ENCODE measurements at regions not wholly inside any gene's neighbourhood (a gene's known extent, or its start where the extent isn't known, plus 50 kb on each side); places are given as distances from the start of the nearest gene placed in this dataset.
"Not testable (repeated sequence)": the region's sequence is repeated elsewhere in the genome, so short reads cannot be mapped to it uniquely, and the experiment has no call there.

DNA sequence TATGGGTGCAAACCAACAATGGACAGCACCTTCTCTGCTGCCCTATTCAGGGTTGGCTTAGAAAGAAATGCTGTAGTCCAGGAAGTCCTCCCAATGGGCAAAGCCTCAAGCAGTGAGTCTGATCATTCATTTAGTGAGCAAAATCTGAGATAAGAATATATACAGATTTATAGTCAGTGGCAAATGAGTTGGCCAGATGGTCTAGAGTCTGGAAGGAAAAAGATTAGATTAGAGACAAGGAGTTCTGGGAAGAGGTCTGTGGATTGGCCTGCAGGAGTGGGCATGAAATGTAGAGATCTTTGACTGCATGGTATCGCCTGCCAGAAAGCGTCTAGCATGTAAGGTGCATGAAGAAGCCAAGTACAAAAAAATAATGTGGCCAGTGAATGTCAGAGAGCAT lies 201.9 kb upstream of the PTER start:
- Histone ChIP-seq H3K36me3 (replicated peaks; ENCODE audit: low read depth, low read length) (no peaks in the 10 kb centered on the region), H3K9me3 (ENCODE audit: insufficient read depth, low read length) (no peaks in the 10 kb centered on the region), H3K4me3 (ENCODE audit: low read length) (no peak overlapping the region), H3K4me2 (ENCODE audit: low read length) (no peak overlapping the region), H3K9ac (ENCODE audit: low read length) (no peak overlapping the region), H3K4me1 (ENCODE audit: low read length) (no peaks in the 10 kb centered on the region), H3K79me2 (ENCODE audit: low read length) (no peaks in the 10 kb centered on the region), H4K20me1 (ENCODE audit: insufficient read depth, low read length) (no peaks in the 10 kb centered on the region), H3K27ac (ENCODE audit: low read length) (no peak overlapping the region), H2AFZ (ENCODE audit: low read depth, low read length) (no peak overlapping the region), H3K27me3 (ENCODE audit: low read depth, low read length) (no peaks in the 10 kb centered on the region)
- TF ChIP-seq CTCF (IDR thresholded peaks at IDR 0.05; ENCODE audit: low read depth, low read length): no peak
- TF ChIP-seq EZH2phosphoT487 (IDR thresholded peaks at IDR 0.05; ENCODE audit: low read depth): no peak

- Histone ChIP-seq H3K27ac (ENCODE audit: low read length) (no peak overlapping the region), H3K27me3 (ENCODE audit: low read depth, low read length) (no peaks in the 10 kb centered on the region), H3K36me3 (replicated peaks; ENCODE audit: low read depth, low read length) (no peaks in the 10 kb centered on the region), H3K4me2 (ENCODE audit: low read length) (no peak overlapping the region), H3K4me1 (ENCODE audit: low read length) (no peaks in the 10 kb centered on the region), H2AFZ (ENCODE audit: low read depth, low read length) (no peak overlapping the region), H3K9me3 (ENCODE audit: insufficient read depth, low read length) (no peaks in the 10 kb centered on the region), H3K4me3 (ENCODE audit: low read length) (no peak overlapping the region), H3K79me2 (ENCODE audit: low read length) (no peaks in the 10 kb centered on the region), H3K9ac (ENCODE audit: low read length) (no peak overlapping the region), H4K20me1 (ENCODE audit: insufficient read depth, low read length) (no peaks in the 10 kb centered on the region)
- TF ChIP-seq CTCF (IDR thresholded peaks at IDR 0.05; ENCODE audit: low read depth, low read length): no peak
- TF ChIP-seq EZH2phosphoT487 (IDR thresholded peaks at IDR 0.05; ENCODE audit: low read depth): no peak
Measured at GRCh38 chr10:16242446-16242845, 194.4 kb upstream of the PTER start.

DNA sequence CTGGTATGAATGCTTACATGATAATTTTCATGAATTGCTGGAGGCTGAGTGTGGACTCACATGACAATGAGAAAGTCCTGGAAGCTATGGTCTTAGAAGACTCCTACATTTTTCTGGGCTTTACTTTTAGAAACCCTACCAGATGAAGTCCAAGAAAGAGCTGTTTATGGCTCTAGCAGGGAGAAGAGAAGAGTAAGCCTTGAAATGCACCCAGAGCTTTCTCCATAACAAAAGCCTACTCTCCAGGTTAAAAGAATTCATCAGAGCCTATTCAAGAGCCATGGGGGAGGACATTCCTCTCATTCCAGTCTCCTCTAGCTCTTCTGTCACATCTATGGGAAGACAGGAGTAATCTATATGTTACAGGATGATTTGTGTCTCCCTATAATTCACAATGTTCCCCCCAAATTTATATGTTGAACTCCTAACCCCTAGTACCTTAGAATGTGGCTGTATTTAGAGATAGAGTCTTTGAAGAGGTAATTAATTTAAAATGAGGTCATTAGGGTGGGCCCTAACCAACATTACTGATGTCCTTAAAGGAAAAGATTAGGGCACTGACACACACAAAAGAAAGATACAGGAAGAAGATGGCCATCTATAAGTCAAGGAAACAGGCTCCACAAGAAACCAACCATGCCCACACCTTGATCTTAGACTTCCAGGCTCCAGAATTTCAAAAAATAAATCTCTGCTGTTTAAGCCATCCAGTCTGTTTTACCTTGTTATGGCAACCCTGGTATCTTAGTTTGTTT lies 193.8 kb upstream of the PTER start:
- Histone ChIP-seq H3K9ac (ENCODE audit: low read length) (no peak overlapping the region), H3K27me3 (ENCODE audit: low read depth, low read length) (no peaks in the 10 kb centered on the region), H3K4me2 (ENCODE audit: low read length) (no peak overlapping the region), H3K36me3 (replicated peaks; ENCODE audit: low read depth, low read length) (no peaks in the 10 kb centered on the region), H2AFZ (ENCODE audit: low read depth, low read length) (no peak overlapping the region), H3K27ac (ENCODE audit: low read length) (no peak overlapping the region), H3K4me3 (ENCODE audit: low read length) (no peak overlapping the region), H4K20me1 (ENCODE audit: insufficient read depth, low read length) (no peaks in the 10 kb centered on the region), H3K4me1 (ENCODE audit: low read length) (no peaks in the 10 kb centered on the region), H3K9me3 (ENCODE audit: insufficient read depth, low read length) (no peaks in the 10 kb centered on the region), H3K79me2 (ENCODE audit: low read length) (no peaks in the 10 kb centered on the region)
- no peak for TF ChIP-seq CTCF (IDR thresholded peaks at IDR 0.05; ENCODE audit: low read depth, low read length)
- no peak for TF ChIP-seq EZH2phosphoT487 (IDR thresholded peaks at IDR 0.05; ENCODE audit: low read depth)

GRCh38 chr10:16250136-16250535 lies 186.7 kb upstream of the PTER start:
- H3K27ac ChIP-seq (ENCODE audit: low read length); H3K4me3 ChIP-seq (ENCODE audit: low read length); H3K4me1 ChIP-seq (ENCODE audit: low read length); H3K9ac ChIP-seq (ENCODE audit: low read length); H3K79me2 ChIP-seq (ENCODE audit: low read length); H3K9me3 ChIP-seq (ENCODE audit: insufficient read depth, low read length); H3K27me3 ChIP-seq (ENCODE audit: low read depth, low read length); H3K4me2 ChIP-seq (ENCODE audit: low read length); H2AFZ ChIP-seq (ENCODE audit: low read depth, low read length); H4K20me1 ChIP-seq (ENCODE audit: insufficient read depth, low read length); H3K36me3 ChIP-seq (replicated peaks; ENCODE audit: low read depth, low read length): not testable (repeated sequence)

Measured in OCI-LY3 (cell line).